Cardiac fibroblast (primary cell): ENCODE measurements at regions not wholly inside any gene's neighbourhood (a gene's known extent, or its start where the extent isn't known, plus 50 kb on each side); places are given as distances from the start of the nearest gene placed in this dataset.

ENCODE experiments used
- DNase-seq, 2 donors: peaks; one replicate each; pipeline versions ENCODE4 v3.0.0 to v3.0.0-alpha.2; 2010; ENCODE audit warnings: low read depth in 2 of 2
- H3K4me3 ChIP-seq, 2 donors: replicated peaks in 1 of 2; 1 replicate in 1 of 2; 2 replicates in 1 of 2; pipeline ENCODE4 v1.5.1; 2011; ENCODE audit warnings: low read depth in 2 of 2, low read length in 2 of 2, mild to moderate bottlenecking in 2 of 2, moderate library complexity in 1 of 2
- CTCF ChIP-seq: IDR thresholded peaks from one replicate; pipeline ENCODE4 v1.5.1; 2011; ENCODE audit warnings: low read depth, mild to moderate bottlenecking, low read length, inconsistent platforms

GRCh38 chr12:93944911-93945310 is 203.5 kb upstream of the PLXNC1 start:
- peak in 1 of 2 donors; percentile 31 for DNase-seq
- TF ChIP-seq CTCF = no peak
- H3K4me3 ChIP-seq = no peak overlapping the region

DNA sequence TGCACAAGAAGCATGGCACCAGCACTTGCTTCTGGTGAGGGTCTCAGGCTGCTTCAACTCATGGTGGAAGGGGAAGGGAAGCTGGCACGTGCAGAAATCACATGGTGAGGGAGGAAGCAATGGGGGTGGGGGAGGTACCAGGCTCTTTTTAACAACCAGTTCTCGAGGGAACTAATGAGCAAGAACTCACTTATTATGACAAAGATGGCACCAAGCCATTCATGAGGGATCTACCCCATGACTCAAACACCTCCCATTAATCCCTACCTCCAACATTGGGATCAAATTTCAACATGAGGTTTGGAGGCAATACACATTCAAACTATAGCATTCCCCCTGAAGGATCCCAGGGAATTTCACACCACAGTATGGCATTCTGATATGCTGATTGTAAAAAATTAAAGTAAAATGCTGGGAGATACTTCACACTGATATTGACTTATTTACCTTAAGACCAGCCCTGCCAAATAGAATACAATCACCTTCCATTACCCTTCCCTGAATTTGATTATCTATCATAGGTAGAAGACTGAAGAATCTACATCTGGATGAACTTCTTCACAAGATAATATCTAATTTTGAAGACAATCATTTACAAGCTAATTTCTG is 201.7 kb upstream of the PLXNC1 start:
- no peak overlapping the region for H3K4me3 ChIP-seq
- DNase-seq = peak; percentile 43 to 64
- no peak for TF ChIP-seq CTCF

DNA sequence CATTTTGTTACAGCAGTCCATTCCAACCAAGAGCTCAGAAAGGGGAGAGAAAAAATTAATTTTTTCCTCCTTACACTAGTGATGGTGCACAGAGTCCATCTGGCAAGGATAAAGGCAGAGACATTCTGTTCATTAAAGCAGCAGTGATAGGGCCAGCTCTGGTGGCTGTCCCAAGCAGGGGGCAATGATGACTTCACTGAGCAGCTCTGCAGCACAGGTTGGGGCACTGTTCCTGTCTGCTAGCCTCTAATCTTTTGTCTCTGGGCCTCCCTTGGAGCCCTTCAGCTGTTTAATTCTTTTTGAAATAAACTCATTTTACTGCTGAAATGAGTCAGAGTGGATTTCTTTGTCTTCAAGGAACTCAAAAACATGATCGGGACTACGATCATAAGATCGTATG is 200.9 kb upstream of the PLXNC1 start:
- no peak for TF ChIP-seq CTCF
- no peak overlapping the region for H3K4me3 ChIP-seq

DNA sequence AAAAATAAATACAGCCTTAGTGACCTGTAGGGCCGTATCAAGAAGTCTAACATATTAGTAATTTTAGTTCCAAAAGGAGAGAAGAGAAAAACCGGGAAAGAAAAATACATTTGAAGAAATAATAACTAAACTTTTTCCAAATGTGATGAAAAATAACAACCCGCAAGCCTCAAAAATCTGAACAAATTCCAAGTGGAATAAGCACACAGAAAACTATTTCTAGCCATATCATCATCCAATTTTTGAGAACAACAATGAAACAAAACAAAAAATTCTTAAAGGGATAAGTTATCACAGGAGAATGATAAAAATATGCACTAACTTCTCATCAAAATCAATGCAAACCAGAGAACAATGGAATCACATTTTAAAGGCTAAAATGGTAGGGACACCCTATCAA is 198.1 kb upstream of the PLXNC1 start:
- H3K4me3 ChIP-seq = no peak overlapping the region
- TF ChIP-seq CTCF = no peak
- DNase-seq = no peak

More for the DNA sequence above, 200.9 kb upstream of the PLXNC1 start:
- no peak for DNase-seq

- TF ChIP-seq CTCF = no peak
- DNase-seq = peak; percentile 41 to 61
- H3K4me3 ChIP-seq = no peak overlapping the region
Observed at GRCh38 chr12:93954166-93955112, 193.9 kb upstream of the PLXNC1 start.

- DNase-seq = no peak
- TF ChIP-seq CTCF = no peak
Observed at GRCh38 chr12:93956551-93956950, 191.8 kb upstream of the PLXNC1 start.

More at GRCh38 chr12:93956551-93956950, 191.8 kb upstream of the PLXNC1 start:
- no peak overlapping the region for H3K4me3 ChIP-seq
